H9 (cell line): ENCODE measurements at regions not wholly inside any gene's neighbourhood (a gene's known extent, or its start where the extent isn't known, plus 50 kb on each side); places are given as distances from the start of the nearest gene placed in this dataset.

Source experiments
- DNase-seq: peaks from one replicate; pipeline ENCODE4 v3.0.0-alpha.2; 2017
- H2AFZ ChIP-seq: one replicate; pipeline ENCODE4 v1.6.1; 2013; ENCODE audit warnings: mild to moderate bottlenecking, low read length, control low read depth, moderate library complexity
- H2AK5ac ChIP-seq: 2 replicates; pipeline ENCODE4 v1.6.1; 2013; ENCODE audit warnings: low read length, control low read depth, mixed read lengths; ENCODE audit not compliant: insufficient read length
- H2BK120ac ChIP-seq: one replicate; pipeline ENCODE4 v1.6.1; 2013; ENCODE audit warnings: low read depth, mild to moderate bottlenecking, low read length, control low read depth, inconsistent platforms; ENCODE audit not compliant: poor library complexity, severe bottlenecking
- H2BK12ac ChIP-seq: 2 replicates; pipeline ENCODE4 v1.6.1; 2013; ENCODE audit warnings: low read length, control low read depth, mixed read lengths, low read depth; ENCODE audit not compliant: insufficient read length
- H2BK15ac ChIP-seq: 2 replicates; pipeline ENCODE4 v1.6.1; 2013; ENCODE audit warnings: low read depth, low read length, control low read depth
- H2BK20ac ChIP-seq: one replicate; pipeline ENCODE4 v1.6.1; 2013; ENCODE audit warnings: low read depth, mild to moderate bottlenecking, low read length, control low read depth, inconsistent platforms; ENCODE audit not compliant: poor library complexity, severe bottlenecking
- H2BK5ac ChIP-seq: 2 replicates; pipeline ENCODE4 v1.6.1; 2013; ENCODE audit warnings: low read length, control low read depth, mixed read lengths; ENCODE audit not compliant: insufficient read length
- H3K14ac ChIP-seq: 2 replicates; pipeline ENCODE4 v1.6.1; 2013; ENCODE audit warnings: low read length, control low read depth; ENCODE audit not compliant: insufficient read depth
- H3K18ac ChIP-seq: 2 replicates; pipeline ENCODE4 v1.6.1; 2013; ENCODE audit warnings: low read depth, mild to moderate bottlenecking, mixed read lengths, low read length, control low read depth; ENCODE audit not compliant: insufficient read length
- H3K23ac ChIP-seq: 2 replicates; pipeline ENCODE4 v1.6.1; 2013; ENCODE audit warnings: low read length, control low read depth, mixed read lengths, low read depth; ENCODE audit not compliant: insufficient read length
- H3K23me2 ChIP-seq: 2 replicates; pipeline ENCODE4 v1.6.1; 2013; ENCODE audit warnings: low read depth, mild to moderate bottlenecking, mixed read lengths, low read length, control low read depth; ENCODE audit not compliant: insufficient read length, poor library complexity, severe bottlenecking
- H3K27ac ChIP-seq: 2 replicates; pipeline ENCODE4 v1.5.1; 2013; ENCODE audit warnings: low read length, control low read depth, mixed read lengths, low read depth; ENCODE audit not compliant: insufficient read length
- H3K27me3 ChIP-seq: 2 replicates; pipeline ENCODE4 v1.6.1; 2013; ENCODE audit warnings: low read length, control low read depth, inconsistent platforms; ENCODE audit not compliant: insufficient read depth
- H3K4ac ChIP-seq: 2 replicates; pipeline ENCODE4 v1.6.1; 2013; ENCODE audit warnings: low read depth, mild to moderate bottlenecking, control low read depth, inconsistent platforms, low read length, moderate library complexity
- H3K4me1 ChIP-seq: 2 replicates; pipeline ENCODE4 v1.6.1; 2013; ENCODE audit warnings: low read length, control low read depth, inconsistent platforms; ENCODE audit not compliant: insufficient read depth
- H3K4me2 ChIP-seq: 2 replicates; pipeline ENCODE4 v1.6.1; 2013; ENCODE audit warnings: low read length, control low read depth, mixed read lengths; ENCODE audit not compliant: insufficient read length, insufficient read depth
- H3K56ac ChIP-seq: 2 replicates; pipeline ENCODE4 v1.6.1; 2013; ENCODE audit warnings: low read depth, mild to moderate bottlenecking, mixed read lengths, low read length, control low read depth; ENCODE audit not compliant: insufficient read length
- H3K79me1 ChIP-seq: 2 replicates; pipeline ENCODE4 v1.6.1; 2013; ENCODE audit warnings: low read depth, mild to moderate bottlenecking, moderate library complexity, low read length, control low read depth, inconsistent platforms; ENCODE audit not compliant: insufficient read depth, poor library complexity, severe bottlenecking
- H3K79me2 ChIP-seq: 2 replicates; pipeline ENCODE4 v1.6.1; 2013; ENCODE audit warnings: low read length, control low read depth, inconsistent platforms; ENCODE audit not compliant: insufficient read depth
- H3K9ac ChIP-seq: 2 replicates; pipeline ENCODE4 v1.6.1; 2013; ENCODE audit warnings: low read length, control low read depth, mixed read lengths; ENCODE audit not compliant: insufficient read length; ENCODE audit errors: extremely low read depth
- H3K9me3 ChIP-seq: one replicate; pipeline ENCODE4 v1.6.1; 2013; ENCODE audit warnings: low read depth, low read length, inconsistent platforms; ENCODE audit not compliant: control insufficient read depth
- H3T11ph ChIP-seq: one replicate; pipeline ENCODE4 v1.6.1; 2013; ENCODE audit warnings: mild to moderate bottlenecking, low read length, control low read depth, inconsistent platforms
- H4K20me1 ChIP-seq: one replicate; pipeline ENCODE4 v1.6.1; 2013; ENCODE audit not compliant: control insufficient read depth, insufficient read length, insufficient read depth
- H4K5ac ChIP-seq: 2 replicates; pipeline ENCODE4 v1.6.1; 2013; ENCODE audit warnings: low read depth, mild to moderate bottlenecking, mixed read lengths, low read length, control low read depth; ENCODE audit not compliant: insufficient read length
- H4K8ac ChIP-seq: replicated peaks from 2 replicates; pipeline ENCODE4 v1.6.1; 2013; ENCODE audit warnings: low read length, control low read depth, mixed read lengths, low read depth; ENCODE audit not compliant: insufficient read length
- H4K91ac ChIP-seq: 2 replicates; pipeline ENCODE4 v1.6.1; 2013; ENCODE audit warnings: low read depth, mild to moderate bottlenecking, moderate library complexity, mixed read lengths, low read length, control low read depth; ENCODE audit not compliant: insufficient read length
- H3K27ac Mint-ChIP-seq, 3 experiments: 2 replicates in 2 of 3; 3 replicates in 1 of 3; pipeline ENCODE4 v1.8.0; 2020 to 2021; ENCODE audit warnings: mixed read lengths in 3 of 3, mild to moderate bottlenecking in 1 of 3, moderate library complexity in 1 of 3
- H3K27me3 Mint-ChIP-seq: 2 replicates; pipeline ENCODE4 v1.8.0; 2021; ENCODE audit warnings: low read depth, mild to moderate bottlenecking, moderate library complexity, mixed read lengths
- H3K36me3 Mint-ChIP-seq, 3 experiments: 2 replicates in 2 of 3; 3 replicates in 1 of 3; pipeline ENCODE4 v1.8.0; 2020 to 2021; ENCODE audit warnings: low read depth in 3 of 3, mixed read lengths in 3 of 3; ENCODE audit not compliant: insufficient read depth in 1 of 3
- H3K4me1 Mint-ChIP-seq, 2 experiments: 2 replicates each; pipeline ENCODE4 v1.8.0; 2020; ENCODE audit warnings: mixed read lengths in 2 of 2
- H3K4me3 Mint-ChIP-seq, 2 experiments: 2 replicates in 1 of 2; 3 replicates in 1 of 2; pipeline ENCODE4 v1.8.0; 2020 to 2021; ENCODE audit warnings: mild to moderate bottlenecking in 2 of 2, mixed read lengths in 2 of 2, moderate library complexity in 1 of 2
- H3K9me3 Mint-ChIP-seq, 2 experiments: 2 replicates in 1 of 2; 3 replicates in 1 of 2; pipeline ENCODE4 v1.8.0; 2020; ENCODE audit warnings: mild to moderate bottlenecking in 2 of 2, mixed read lengths in 2 of 2, moderate library complexity in 1 of 2
- WGBS: extraction: QIAGEN DNeasy Blood & Tissue Kit; methylation state at CpG from one replicate; pipeline ENCODE4 v1.1.7; 2013; ENCODE audit warnings: missing lambda C conversion rate, low lambda C conversion rate, mixed read lengths; ENCODE audit not compliant: insufficient read length; ENCODE audit errors: extremely low coverage; 5-methylcytosine and 5-hydroxymethylcytosine counted together
- TF ChIP-seq, protein P1 (sequence below): fragments of 200-600 bp; sonication (generic); conservative IDR thresholded peaks from 3 replicates; pipeline ENCODE4 v1.8.0; 2021; ENCODE audit warnings: antibody characterized with exemption, mild to moderate bottlenecking

DNA sequence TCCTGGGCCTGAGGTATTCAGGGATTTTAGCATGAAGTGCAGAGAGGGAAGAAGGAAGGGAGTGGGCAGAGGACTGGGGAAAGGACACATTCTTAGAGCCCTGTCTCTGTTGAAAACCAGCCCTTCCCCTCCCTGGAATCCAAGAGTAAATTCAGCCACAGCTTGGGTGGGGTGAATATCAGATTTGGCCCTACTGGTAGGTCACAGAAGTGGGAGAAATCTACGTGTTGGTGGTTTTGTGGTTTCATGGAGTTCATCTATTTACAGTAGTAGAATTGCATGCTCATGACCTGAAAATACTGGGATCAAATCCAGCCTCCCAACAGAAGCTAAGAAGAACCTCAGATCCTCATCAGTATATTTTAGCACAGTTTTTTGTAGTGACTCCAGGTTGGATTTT, 404.4 kb downstream of the BMP2 start:
- Histone ChIP-seq H2AK5ac (no peak overlapping the region), H2BK120ac (no peak overlapping the region), H3T11ph (no peak overlapping the region), H2BK12ac (no peak overlapping the region), H3K27me3 (no peaks in the 10 kb centered on the region), H3K79me1 (no peaks in the 10 kb centered on the region), H2BK20ac (no peak overlapping the region), H3K18ac (no peak overlapping the region), H3K79me2 (no peaks in the 10 kb centered on the region), H3K14ac (no peak overlapping the region), H4K8ac (no peak overlapping the region), H3K23me2 (no peaks in the 10 kb centered on the region), H4K91ac (no peak overlapping the region), H3K4me1 (no peaks in the 10 kb centered on the region), H4K20me1 (no peaks in the 10 kb centered on the region), H3K23ac (no peak overlapping the region), H2AFZ (no peak overlapping the region), H3K4me2 (no peak overlapping the region), H4K5ac (no peak overlapping the region), H3K27ac (no peak overlapping the region), H3K9ac (no peak overlapping the region), H3K9me3 (no peaks in the 10 kb centered on the region), H2BK15ac (no peak overlapping the region), H3K4ac (no peak overlapping the region), H3K56ac (no peak overlapping the region), H2BK5ac (no peak overlapping the region)
- H3K27ac Mint-ChIP-seq = no peak overlapping the region
- DNase-seq = no peak
- TF ChIP-seq, protein P1, sequence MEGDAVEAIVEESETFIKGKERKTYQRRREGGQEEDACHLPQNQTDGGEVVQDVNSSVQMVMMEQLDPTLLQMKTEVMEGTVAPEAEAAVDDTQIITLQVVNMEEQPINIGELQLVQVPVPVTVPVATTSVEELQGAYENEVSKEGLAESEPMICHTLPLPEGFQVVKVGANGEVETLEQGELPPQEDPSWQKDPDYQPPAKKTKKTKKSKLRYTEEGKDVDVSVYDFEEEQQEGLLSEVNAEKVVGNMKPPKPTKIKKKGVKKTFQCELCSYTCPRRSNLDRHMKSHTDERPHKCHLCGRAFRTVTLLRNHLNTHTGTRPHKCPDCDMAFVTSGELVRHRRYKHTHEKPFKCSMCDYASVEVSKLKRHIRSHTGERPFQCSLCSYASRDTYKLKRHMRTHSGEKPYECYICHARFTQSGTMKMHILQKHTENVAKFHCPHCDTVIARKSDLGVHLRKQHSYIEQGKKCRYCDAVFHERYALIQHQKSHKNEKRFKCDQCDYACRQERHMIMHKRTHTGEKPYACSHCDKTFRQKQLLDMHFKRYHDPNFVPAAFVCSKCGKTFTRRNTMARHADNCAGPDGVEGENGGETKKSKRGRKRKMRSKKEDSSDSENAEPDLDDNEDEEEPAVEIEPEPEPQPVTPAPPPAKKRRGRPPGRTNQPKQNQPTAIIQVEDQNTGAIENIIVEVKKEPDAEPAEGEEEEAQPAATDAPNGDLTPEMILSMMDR = no peak
- H3K27me3 Mint-ChIP-seq = no peaks in the 10 kb centered on the region
- no peak overlapping the region for H3K4me3 Mint-ChIP-seq
- H3K9me3 Mint-ChIP-seq = peaks cover 6 to 11% of the 10 kb centered on the region in 2 experiments; a peak in 4 of 5 replicates
- H3K36me3 Mint-ChIP-seq = peaks cover 0 to 5% (median 2%) of the 10 kb centered on the region in 3 experiments; a peak in 3 of 7 replicates
- peaks cover 4% of the 10 kb centered on the region in 2 experiments; a peak in 2 of 4 replicates for H3K4me1 Mint-ChIP-seq
- no CpG with 5 or more reads among the region's 1 CpG for WGBS
